Smooth muscle cell of the brain vasculature (primary cell): ENCODE measurements at regions not wholly inside any gene's neighbourhood (a gene's known extent, or its start where the extent isn't known, plus 50 kb on each side); places are given as distances from the start of the nearest gene placed in this dataset.

Experiments
- DNase-seq: peaks from one replicate; pipeline ENCODE4 v3.0.0-alpha.2; 2012; ENCODE audit warnings: low read depth, low spot score

GRCh38 chr5:112025757-112026156, 268.8 kb upstream of the NREP start:
- no peak for DNase-seq

- peak; percentile 15 for DNase-seq
Measured at GRCh38 chr5:112024769-112025168, 267.8 kb upstream of the NREP start.

DNA sequence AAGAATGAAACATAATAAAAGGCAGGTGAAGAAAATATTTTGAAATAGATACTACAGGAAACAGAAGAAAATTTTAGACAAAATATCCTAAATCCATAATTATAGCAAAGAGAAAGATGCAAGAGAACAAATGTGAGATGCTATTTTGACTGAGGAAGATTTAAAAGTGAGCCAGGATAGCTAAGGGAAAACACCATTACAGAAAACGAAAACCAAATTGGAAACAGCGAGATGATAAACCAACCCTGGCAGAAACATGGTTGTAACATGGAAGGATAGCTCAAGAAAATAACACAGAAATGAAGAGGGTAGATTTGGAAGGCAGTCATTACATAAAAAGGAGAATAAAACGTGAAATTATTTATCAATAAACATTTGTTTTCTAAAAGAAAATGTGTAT, 267.2 kb upstream of the NREP start:
- no peak for DNase-seq

DNA sequence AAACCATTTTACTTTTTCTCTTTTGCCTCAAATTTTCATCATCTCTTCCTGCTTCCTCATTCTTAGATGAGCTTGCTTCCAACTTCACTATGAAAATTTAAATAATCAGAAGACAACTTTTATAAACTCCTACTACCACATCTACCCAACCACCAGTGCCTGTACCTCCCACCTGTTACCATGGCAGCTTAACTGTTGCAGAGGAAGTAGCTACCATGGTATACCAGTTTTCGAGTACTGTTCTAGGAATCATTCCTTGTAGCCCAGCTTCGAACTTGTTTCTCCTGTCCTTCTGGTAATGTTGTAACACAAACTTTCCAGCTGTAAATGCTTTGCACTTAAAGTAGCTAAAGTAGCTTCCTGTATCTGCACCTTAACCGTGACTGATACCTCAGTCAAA, 266.8 kb upstream of the NREP start:
- DNase-seq: no peak

- DNase-seq: no peak
Measured at GRCh38 chr5:112018846-112019245, 261.9 kb upstream of the NREP start.

DNA sequence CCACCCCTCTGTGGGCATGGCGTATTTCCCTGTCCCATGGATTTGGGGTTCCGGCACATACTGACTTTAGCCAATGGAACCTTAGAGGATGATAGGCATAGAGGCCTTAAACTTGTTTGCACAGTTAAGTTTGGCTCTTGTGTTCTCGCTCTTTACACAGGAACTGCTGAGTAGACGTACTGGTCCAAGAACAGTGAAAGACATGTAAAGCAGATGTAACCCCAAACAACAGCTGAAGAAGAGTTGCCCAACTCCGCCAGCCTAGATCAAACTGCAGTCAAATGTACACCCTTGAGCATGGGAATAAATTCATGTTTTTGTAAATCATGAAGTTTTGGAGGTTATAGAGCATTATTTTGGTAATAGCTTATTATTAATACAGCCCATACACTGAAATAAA, 260.0 kb upstream of the NREP start:
- DNase-seq: no peak

- DNase-seq: no peak
Measured at GRCh38 chr5:112014783-112015395, 257.9 kb upstream of the NREP start.

- DNase-seq: no peak
Measured at GRCh38 chr5:112013660-112014059, 256.7 kb upstream of the NREP start.

GRCh38 chr5:112012104-112012503, 255.1 kb upstream of the NREP start:
- DNase-seq: no peak

GRCh38 chr5:112010475-112010874, 253.5 kb upstream of the NREP start:
- DNase-seq: no peak

DNA sequence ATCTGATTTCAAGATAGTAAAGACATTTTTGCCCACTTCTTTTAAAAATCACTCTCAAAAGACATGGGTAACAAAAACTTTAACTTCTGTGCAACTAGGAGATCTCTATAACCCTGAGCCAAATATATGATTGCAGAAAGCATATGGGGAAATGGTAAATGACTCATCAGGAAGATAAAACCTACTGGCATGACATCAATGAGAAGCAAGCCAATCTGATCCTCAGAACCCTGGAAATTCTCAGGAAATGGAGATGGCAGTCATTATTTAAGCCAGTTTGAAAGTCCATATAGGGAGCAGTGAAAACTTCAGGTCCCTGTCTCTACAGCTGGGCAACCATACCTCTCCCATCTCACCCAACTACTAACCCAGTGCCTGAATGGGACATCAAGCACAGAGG, 249.7 kb upstream of the NREP start:
- no peak for DNase-seq

GRCh38 chr5:112005623-112005930, 248.6 kb upstream of the NREP start:
- DNase-seq: no peak

- no peak for DNase-seq
Measured at GRCh38 chr5:112004867-112005622, 248.1 kb upstream of the NREP start.

- no peak for DNase-seq
Measured at GRCh38 chr5:112002376-112002775, 245.4 kb upstream of the NREP start.

GRCh38 chr5:111999286-111999685, 242.3 kb upstream of the NREP start:
- no peak for DNase-seq

GRCh38 chr5:111998871-111999270, 241.9 kb upstream of the NREP start:
- DNase-seq: no peak

DNA sequence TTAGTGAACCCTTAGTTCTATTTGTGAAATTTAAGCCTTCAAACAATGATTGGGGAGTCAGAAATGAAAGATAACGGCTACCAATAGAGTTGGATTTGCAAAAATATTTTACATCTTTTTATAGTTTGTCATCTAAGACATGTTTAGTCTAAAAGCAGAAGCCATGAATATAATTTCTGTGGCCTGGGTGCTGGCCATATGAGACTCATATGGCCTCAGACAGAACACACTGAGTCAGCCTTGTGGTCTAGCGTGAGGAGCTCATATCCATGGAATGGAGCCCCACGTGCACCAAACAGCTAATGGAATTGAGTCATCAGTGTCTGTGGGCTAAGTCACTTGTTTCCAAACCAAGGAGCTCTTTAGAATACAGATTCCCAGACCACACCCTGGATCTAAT, 240.7 kb upstream of the NREP start:
- peak; percentile 47 for DNase-seq

DNA sequence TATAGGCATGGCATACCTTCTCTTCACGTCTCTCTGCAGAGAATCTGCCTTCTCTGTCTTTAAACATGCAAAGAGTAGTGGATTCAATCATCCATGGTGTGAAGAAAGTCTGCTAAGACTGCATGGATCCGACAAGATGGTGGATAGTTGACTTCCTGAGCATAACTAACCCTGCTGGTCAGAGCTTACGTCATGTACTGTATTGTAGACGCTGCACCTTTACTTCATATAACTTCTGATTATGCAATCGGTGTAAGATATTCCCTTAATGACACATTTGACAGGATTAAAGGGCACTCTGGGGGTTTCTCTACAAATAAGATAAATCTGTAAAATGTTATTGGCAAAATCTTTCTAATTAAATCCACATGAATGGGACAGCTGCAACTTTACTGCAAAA, 240.3 kb upstream of the NREP start:
- DNase-seq: no peak

DNA sequence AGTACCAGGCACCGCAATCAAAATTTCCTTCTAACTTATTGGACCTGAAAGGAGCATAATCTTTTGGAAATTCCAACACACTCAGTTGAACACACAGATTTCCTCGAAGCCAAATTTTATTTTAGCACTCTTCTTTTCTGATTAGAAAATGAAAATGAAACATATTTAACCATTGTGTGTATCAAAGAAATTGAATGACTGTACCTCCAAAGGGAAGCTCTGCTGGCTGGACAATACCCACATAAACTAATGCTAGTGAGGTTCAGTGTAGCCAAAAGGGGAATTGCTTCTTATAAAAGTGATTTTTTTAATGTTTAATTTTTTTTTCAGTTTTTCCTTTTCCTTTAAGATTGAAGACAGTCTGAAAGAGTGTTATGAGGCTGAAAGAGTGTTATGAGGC, 239.6 kb upstream of the NREP start:
- no peak for DNase-seq

DNA sequence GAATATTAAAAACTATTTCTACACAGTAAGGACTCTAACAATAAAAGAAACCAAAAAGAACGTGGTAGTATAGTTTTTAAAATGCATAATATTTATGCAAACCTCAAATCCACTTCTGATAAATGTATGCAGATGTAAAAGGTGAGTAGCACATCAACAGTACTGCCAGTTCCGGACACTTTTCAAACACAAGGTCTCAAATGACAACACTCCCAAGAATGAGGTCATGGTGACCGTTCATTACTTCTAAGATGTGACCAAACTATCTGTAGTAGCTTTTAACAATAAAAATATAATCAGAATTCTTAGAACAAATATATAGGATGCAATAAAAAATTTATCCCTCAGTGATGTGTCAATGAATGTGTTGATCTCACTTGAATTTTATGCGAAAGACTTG, 238.7 kb upstream of the NREP start:
- no peak for DNase-seq

DNA sequence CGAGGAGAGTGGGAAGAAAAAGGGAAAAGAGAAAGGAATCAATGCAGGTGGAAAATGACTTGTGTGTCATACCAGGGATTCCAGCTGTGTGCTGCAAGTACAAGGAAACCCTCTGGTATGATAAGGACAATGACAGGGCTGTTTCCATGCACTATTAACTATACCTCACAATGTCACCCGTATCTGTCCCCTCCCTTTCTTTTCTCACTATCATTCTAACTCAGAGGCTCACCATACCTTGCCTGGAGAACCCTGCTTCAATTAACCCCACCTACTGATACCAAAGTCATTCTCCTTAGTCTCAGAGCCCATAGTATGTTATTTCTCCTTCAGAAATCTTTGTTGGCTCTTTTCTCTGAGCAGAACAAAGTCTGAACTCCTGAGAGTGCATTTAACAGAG, 236.2 kb upstream of the NREP start:
- DNase-seq: no peak

DNA sequence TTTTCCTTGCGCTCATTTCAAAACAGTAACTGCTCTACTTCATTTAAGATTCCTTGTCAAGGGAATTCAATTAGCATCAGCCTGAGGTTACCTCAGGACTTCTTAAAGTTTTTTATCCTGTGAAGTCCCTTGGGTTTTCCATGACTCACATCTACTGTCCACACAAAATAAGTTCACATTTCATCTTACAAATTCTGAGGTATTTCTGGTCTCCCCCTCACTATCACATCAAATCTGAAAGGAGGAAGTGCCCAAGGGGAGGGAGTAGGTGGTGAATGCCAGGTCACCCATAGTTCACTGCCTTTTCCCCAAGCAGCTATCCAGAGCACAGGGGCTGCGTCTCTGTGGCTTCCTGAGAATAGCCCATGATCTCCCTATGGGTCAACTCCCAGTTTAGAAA, 227.1 kb upstream of the NREP start:
- peak; percentile 78 for DNase-seq

DNA sequence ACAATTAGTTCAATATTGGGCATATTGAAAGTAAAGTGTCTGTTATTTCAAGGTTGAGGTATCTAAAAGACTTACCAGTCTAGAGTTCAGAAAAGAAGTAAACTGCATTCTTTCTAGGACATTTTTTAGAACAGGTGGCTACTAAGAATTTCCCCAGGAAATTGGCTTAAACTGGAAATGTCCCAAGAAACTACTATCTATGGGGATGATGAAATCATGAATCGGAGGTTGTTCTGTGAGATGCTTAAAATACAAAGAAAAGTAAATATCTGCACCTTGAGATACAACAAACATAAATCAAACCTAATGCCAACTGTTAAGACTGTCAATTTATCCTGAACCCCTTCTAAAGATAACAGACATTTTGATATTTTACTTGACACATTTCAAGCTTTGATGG, 226.5 kb upstream of the NREP start:
- no peak for DNase-seq

GRCh38 chr5:111977436-111977829, 220.4 kb upstream of the NREP start:
- no peak for DNase-seq
